Left lung (tissue), 4 donors: ENCODE measurements at regions not wholly inside any gene's neighbourhood (a gene's known extent, or its start where the extent isn't known, plus 50 kb on each side); places are given as distances from the start of the nearest gene placed in this dataset.
"Not testable (repeated sequence)": the region's sequence is repeated elsewhere in the genome, so short reads cannot be mapped to it uniquely, and the experiment has no call there.

Experiments used
- ATAC-seq: fragments of 200-7000 bp; cut with Tn5 transposase; one replicate; pipeline ENCODE4 v1.9.1; 2020; ENCODE audit warnings: moderate library complexity
- DNase-seq, 4 donors: peaks; one replicate each; pipeline ENCODE4 v3.0.0-alpha.2; 2013 to 2020
- H3K27ac ChIP-seq, 2 donors: fragments of 200-600 bp; sonication (generic) in 1 of 2; one replicate each; pipeline versions ENCODE4 v1.5.0 to v1.8.0; 2020 to 2021
- H3K27me3 ChIP-seq, 2 donors: fragments of 200-600 bp; sonication (generic) in 1 of 2; one replicate each; pipeline versions ENCODE4 v1.5.0 to v1.8.0; 2020 to 2021
- H3K36me3 ChIP-seq, 2 donors: fragments of 200-600 bp; sonication (generic) in 1 of 2; one replicate each; pipeline versions ENCODE4 v1.5.0 to v1.8.0; 2020 to 2021
- H3K4me1 ChIP-seq, 2 donors: fragments of 200-600 bp; one replicate each; pipeline ENCODE4 v1.8.0; 2021
- H3K4me3 ChIP-seq, 2 donors: fragments of 200-600 bp; sonication (generic) in 1 of 2; one replicate each; pipeline versions ENCODE4 v1.5.0 to v1.8.0; 2020 to 2021; ENCODE audit warnings: mild to moderate bottlenecking in 1 of 2
- H3K9me3 ChIP-seq, 2 donors: fragments of 200-600 bp; sonication (generic) in 1 of 2; one replicate each; pipeline versions ENCODE4 v1.5.0 to v1.8.0; 2020 to 2021
- CTCF ChIP-seq, 2 donors: fragments of 200-600 bp; sonication (generic) in 1 of 2; IDR thresholded peaks; one replicate each; pipeline versions ENCODE4 v1.5.0 to v1.8.0; 2021; ENCODE audit warnings: antibody characterized with exemption in 2 of 2
- intact Hi-C, 2 donors: fragments of 100-400 bp; cut with DNase I; formaldehyde crosslinking; loops; one replicate each; pipeline versions ENCODE4 v1.11.2 to v1.14.2; 2022
- donor health status: DM: no; HTN: yes; CAD: no.
- donor health status: DM: no; HTN: no; CAD: no.

DNA sequence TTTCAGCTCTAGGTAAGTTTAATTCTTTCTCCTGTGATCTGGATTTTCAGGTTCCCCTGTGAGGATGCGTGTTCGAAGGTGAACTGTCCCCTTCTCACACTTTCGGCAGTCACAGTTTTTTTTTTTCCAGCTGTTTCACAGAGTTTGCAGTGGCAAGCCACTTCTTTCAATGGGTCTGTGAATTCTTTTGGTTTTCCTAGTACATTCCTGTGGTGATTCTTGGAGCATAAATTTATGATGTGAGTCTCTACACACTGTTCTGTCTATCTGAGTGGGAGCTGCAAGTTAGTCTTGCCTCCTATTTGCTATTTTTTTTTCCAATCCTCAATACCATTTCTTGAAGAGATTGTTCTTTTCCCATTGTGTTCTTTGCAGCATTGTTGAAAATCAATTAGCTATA, 595.5 kb downstream of the RAPGEF2 start:
- H3K27ac ChIP-seq, result no peak overlapping the region
- H3K9me3 ChIP-seq, result peaks cover 2 to 12% of the 10 kb centered on the region in 2 donors
- H3K36me3 ChIP-seq, result no peaks in the 10 kb centered on the region
- TF ChIP-seq CTCF (IDR thresholded peaks at IDR 0.05), result no peak
- no peak overlapping the region for H3K4me3 ChIP-seq
- intact Hi-C loops, result no loop called here
- DNase-seq (no peak), ATAC-seq (no peak)
- H3K4me1 ChIP-seq, result no peaks in the 10 kb centered on the region
- no peaks in the 10 kb centered on the region for H3K27me3 ChIP-seq

DNA sequence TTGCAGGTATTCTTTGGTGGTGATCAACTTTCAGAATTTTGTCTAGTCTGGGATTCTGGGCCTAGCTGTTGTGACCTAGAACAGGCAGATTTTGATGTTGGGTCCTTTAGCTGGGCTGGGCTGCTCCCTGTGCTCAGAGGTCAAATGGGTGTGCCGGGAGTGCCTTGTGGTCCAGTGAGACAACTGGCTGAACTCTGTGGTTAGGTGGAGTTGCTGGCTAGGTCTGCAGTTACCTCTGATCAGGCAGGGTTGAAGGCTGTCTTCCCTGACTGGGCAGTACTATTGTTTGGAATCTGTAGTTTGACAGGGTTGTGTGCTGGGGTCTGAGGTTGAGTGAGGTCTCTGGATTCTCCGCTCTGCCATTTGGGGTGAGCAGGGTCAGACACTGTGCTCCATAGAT, 599.3 kb downstream of the RAPGEF2 start:
- no peak for TF ChIP-seq CTCF (IDR thresholded peaks at IDR 0.05)
- Histone ChIP-seq H3K27me3 (no peaks in the 10 kb centered on the region), H3K9me3 (peaks cover 0 to 12% of the 10 kb centered on the region in 2 donors), H3K4me3 (no peak overlapping the region), H3K36me3 (no peaks in the 10 kb centered on the region), H3K4me1 (no peaks in the 10 kb centered on the region), H3K27ac (no peak overlapping the region)
- intact Hi-C loops, result no loop called here
- ATAC-seq (no peak), DNase-seq (no peak)

DNA sequence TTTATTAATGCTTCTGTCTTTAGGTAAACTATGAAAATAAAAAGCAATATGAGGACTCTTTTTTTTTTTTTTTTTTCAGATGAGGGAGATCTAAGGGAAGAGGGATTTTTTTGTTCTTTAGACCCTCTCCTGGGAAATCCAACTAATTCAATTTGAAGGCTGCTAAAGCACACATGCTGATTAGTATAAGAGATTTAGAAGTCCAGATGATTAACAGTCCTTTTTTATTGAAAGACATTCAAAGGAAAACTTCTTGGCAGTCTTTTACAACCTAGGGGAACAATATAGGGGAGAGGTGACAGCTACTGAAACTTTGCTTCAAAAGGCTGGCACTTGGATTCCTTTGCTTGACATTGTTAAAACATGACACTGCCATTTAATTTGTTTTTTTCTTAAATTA, 602.5 kb downstream of the RAPGEF2 start:
- TF ChIP-seq CTCF (IDR thresholded peaks at IDR 0.05), result no peak
- no peaks in the 10 kb centered on the region for H3K4me1 ChIP-seq
- ATAC-seq (no peak), DNase-seq (no peak)
- H3K4me3 ChIP-seq, result no peak overlapping the region
- no peaks in the 10 kb centered on the region for H3K27me3 ChIP-seq
- H3K27ac ChIP-seq, result no peak overlapping the region
- no peaks in the 10 kb centered on the region for H3K36me3 ChIP-seq
- H3K9me3 ChIP-seq, result peaks cover 0 to 12% of the 10 kb centered on the region in 2 donors
- intact Hi-C loops, result no loop called here

DNA sequence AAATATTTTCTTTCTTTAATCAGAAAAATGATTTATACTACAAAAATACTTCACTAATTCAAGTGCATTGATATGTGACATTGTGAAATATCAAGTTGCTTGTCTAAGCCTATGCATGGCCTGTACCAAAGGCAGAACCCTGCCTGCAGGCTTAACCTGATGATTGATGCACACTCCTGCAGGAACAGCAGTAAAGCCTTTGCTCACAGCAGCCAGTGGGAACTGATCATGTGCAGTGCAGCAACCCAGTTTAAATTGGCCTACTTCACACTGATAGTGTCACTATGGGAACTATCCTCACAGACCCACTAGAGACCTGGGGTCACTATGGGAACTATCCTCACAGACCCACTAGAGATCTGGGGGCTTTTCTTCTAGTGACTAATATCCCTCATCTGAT, 603.8 kb downstream of the RAPGEF2 start:
- no peak for TF ChIP-seq CTCF (IDR thresholded peaks at IDR 0.05)

DNA sequence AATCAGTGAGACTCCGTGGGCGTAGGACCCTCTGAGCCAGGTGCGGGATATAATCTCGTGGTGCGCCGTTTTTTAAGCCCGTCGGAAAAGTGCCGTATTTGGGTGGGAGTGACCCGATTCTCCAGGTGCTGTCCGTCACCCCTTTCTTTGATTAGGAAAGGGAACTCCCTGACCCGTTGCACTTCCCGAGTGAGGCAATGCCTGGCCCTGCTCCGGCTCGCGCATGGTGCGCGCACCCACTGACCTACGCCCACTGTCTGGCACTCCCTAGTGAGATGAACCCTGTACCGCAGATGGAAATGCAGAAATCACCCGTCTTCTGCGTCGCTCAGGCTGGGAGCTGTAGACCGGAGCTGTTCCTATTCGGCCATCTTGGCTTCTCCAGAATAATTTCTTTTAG, 612.3 kb downstream of the RAPGEF2 start:
- H3K27me3 ChIP-seq, intact Hi-C loops, ATAC-seq, H3K4me1 ChIP-seq, DNase-seq, H3K4me3 ChIP-seq, H3K36me3 ChIP-seq, H3K27ac ChIP-seq: not testable (repeated sequence)
- H3K9me3 ChIP-seq, result peaks cover 0 to 13% of the 10 kb centered on the region in 2 donors

More for the DNA sequence above, 603.8 kb downstream of the RAPGEF2 start:
- DNase-seq (no peak), ATAC-seq (no peak)
- H3K27me3 ChIP-seq, result no peaks in the 10 kb centered on the region
- H3K4me3 ChIP-seq, result no peak overlapping the region
- H3K9me3 ChIP-seq, result peaks cover 0 to 4% of the 10 kb centered on the region in 2 donors
- H3K36me3 ChIP-seq, result no peaks in the 10 kb centered on the region
- H3K27ac ChIP-seq, result no peak overlapping the region
- no peaks in the 10 kb centered on the region for H3K4me1 ChIP-seq
- intact Hi-C loops, result no loop called here

DNA sequence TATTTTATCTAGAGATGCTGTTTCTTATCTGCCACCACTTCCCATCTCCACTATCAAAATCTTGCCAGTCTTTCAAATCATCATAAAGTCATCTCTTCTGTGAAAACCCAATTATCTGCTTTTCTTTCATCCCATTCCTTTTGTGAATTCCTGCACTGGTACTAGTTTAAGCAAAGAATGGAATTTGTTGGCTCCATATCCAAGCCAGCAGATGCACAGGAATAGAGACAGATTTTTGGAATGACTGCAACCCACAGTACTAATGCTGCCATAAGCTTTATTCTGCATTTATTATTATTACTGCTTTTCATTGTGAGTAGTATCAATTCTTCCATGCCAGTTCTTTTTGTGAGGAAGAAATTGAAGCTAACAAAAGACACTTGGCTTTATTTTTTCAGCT, 616.7 kb downstream of the RAPGEF2 start:
- Histone ChIP-seq H3K4me1 (no peaks in the 10 kb centered on the region), H3K4me3 (no peak overlapping the region), H3K27ac (no peak overlapping the region), H3K27me3 (no peaks in the 10 kb centered on the region), H3K9me3 (peaks cover 0 to 13% of the 10 kb centered on the region in 2 donors), H3K36me3 (no peaks in the 10 kb centered on the region)
- TF ChIP-seq CTCF (IDR thresholded peaks at IDR 0.05), result no peak
- intact Hi-C loops, result no loop called here
- DNase-seq, result no peak
- ATAC-seq, result no peak
